ENCODE measurements at regions not wholly inside any gene's neighbourhood (a gene's known extent, or its start where the extent isn't known, plus 50 kb on each side); places are given as distances from the start of the nearest gene placed in this dataset.

- intact Hi-C loops (cut with DNase I), result no loop called here
- DNase-seq (ENCODE audit: low spot score), result no peak
These were observed 944.8 kb downstream of the DTWD2 start for GRCh38 chr5:118043531-118043930.

DNA sequence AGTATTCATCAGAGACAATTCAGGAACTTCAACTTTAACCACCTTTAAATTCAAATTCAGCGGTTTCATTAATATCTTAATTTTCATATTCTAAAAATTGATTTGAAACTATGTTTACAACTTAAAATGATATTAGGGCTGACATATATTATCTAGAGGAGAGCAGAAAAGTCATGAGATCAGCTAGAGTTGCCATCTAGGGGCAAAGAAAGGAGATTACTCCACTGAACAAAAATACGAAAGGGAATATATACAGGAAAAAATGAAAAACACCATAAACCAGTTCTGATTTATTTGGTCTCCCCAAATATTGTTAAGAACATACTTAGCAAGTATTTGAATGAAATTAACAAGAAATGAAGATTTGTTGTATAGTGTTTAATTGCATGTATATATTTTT, 946.3 kb downstream of the DTWD2 start:
- intact Hi-C loops (cut with DNase I), result no loop called here
- DNase-seq (ENCODE audit: low spot score), result no peak

- no peak for DNase-seq (ENCODE audit: low spot score)
- intact Hi-C loops (cut with DNase I), result no loop called here
These were observed 947.9 kb downstream of the DTWD2 start for GRCh38 chr5:118040496-118040895.

DNA sequence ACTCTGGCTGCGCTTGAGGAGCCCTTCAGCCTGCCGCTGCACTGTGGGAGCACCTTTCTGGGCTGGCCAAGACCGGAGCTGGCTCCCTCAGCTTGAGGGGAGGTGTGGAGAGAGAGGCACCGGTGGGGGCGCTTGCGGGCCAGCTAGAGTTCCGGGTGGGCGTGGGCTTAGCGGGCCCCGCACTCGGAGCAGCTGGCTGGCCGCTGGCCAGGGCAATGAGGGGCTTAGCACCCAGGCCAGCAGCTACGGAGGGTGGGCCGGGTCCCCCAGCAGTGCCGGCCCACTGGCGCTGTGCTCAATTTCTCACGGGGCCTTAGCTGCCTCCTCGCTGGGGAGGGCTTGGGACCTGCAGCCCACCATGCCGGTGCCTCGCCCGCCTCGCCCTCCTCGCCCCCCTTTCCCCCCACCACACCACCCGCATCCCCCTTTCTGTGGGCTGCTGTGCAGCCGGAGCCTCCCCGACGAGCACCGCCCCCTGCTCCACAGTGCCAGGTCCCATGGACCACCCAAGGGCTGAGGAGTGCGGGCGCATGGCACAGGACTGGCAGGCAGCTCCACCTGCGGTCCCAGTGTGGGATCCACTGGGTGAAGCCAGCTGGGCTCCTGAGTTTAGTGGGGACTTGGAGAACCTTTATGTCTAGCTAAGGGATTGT, 954.5 kb downstream of the DTWD2 start:
- peak; percentile 64 for DNase-seq (ENCODE audit: low spot score)
- intact Hi-C loops (cut with DNase I), result no loop called here

- no peak for DNase-seq (ENCODE audit: low spot score)
- intact Hi-C loops (cut with DNase I), result no loop called here
These were observed 958.5 kb downstream of the DTWD2 start for GRCh38 chr5:118029807-118030206.

DNA sequence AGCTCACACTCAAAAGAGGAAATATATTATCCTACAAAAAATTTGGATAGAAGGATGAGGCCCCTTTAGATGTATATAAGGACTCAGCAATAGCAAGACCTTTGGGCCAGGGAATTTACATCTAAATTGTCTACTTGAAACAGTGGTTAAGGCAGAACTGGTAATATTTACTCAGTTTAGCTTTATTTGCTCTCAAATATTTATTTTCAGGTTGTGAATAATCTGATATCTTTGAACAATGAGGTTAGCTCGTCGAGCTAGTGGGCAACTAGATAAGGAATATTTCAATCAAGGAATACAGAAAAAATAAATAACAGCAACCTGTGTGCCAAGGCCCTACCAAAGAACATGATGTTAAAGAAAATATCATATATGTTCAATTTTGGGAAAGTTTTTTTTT, 966.3 kb downstream of the DTWD2 start:
- intact Hi-C loops (cut with DNase I), result no loop called here
- no peak for DNase-seq (ENCODE audit: low spot score)

DNA sequence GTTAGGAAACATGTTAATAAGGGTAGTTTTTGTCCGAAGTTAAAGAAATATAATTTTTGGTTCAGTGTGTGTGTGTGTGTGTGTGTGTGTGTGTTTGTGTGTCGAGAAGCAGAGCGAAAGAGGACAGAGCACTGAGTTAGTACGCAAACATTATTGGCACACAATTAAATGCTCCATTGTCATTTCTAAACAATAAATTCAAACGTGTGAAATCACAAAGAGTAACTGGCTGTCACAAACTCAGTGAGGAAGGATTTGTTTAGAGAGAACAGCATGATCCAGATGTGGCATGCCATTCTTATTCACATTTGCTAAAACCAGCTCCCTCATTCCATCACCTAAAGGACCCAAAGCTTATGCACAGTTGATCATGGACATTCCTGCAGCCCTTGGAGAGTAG, 970.8 kb downstream of the DTWD2 start:
- intact Hi-C loops (cut with DNase I), result no loop called here

DNA sequence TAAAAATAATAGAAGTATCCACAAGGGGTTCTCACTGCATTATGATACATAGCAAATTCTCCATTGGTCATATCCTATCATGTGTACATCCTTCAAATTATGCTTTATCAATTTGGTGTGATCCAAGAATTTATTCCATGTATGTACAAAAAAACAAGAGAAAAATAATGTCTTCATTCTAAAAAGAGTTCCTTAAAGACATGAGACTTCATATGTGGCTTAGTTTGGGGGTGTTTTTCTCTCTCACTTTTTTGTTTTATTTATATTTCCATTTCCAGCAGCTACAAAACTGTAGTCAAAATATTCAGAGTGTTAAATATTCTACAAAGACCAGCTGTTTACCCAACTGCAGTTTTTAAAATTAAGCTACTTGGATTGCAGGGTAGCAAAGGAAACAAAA, 972.0 kb downstream of the DTWD2 start:
- intact Hi-C loops (cut with DNase I), result no loop called here
- DNase-seq (ENCODE audit: low spot score), result no peak

More for the DNA sequence above, 970.8 kb downstream of the DTWD2 start:
- DNase-seq (ENCODE audit: low spot score), result no peak

DNA sequence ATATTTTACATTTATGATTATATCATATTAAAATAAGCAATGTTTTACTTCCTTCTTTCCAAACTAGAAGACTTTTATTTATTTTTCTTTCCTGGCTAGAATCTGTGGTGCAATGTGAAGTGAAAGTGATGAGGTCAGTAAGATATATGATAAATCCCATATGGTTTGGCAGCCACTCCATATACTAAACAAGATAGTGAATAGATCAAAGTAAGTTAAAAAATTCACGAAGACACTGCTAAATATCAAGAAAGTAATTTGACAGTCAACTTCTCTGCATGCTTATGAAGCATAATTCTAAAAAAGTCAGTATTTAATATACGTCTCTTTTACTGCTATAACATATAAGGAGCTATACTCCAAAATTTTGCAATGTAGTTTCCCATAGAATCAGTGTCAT, 972.8 kb downstream of the DTWD2 start:
- DNase-seq (ENCODE audit: low spot score), result no peak
- intact Hi-C loops (cut with DNase I), result no loop called here

DNA sequence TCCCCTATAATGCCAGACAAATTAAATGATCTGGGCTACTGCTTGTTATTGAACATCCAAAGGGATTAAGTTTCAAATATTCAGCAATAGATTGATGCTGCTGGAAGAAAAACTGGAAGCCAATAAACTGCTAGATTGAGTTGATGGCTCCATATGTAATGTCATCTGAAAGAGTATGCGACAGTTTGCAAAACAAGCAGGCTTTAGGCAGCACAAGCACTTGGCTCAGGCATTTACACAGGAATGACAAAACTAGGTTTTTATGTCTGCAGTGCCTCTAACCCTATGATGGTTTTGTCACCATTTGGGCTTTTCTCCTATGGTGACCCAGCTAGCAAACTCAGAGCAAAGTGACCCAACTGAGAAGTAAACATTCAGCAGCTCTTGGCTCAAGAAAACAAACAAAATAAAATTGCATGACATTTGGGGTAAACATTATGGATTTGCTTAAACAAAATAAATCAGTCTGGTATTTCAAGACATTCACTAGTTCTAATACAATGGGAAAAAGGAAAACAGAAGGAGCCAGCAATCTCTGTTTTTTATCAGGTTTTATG, 978.5 kb downstream of the DTWD2 start:
- no peak for DNase-seq (ENCODE audit: low spot score)
- intact Hi-C loops (cut with DNase I), result no loop called here

GRCh38 chr5:118008779-118009178, 979.6 kb downstream of the DTWD2 start:
- intact Hi-C loops (cut with DNase I), result no loop called here
- DNase-seq (ENCODE audit: low spot score), result no peak

- no peak for DNase-seq (ENCODE audit: low spot score)
- intact Hi-C loops (cut with DNase I), result no loop called here
These were observed 981.1 kb downstream of the DTWD2 start for GRCh38 chr5:118007262-118007661.

- intact Hi-C loops (cut with DNase I), result no loop called here
- no peak for DNase-seq (ENCODE audit: low spot score)
These were observed 982.1 kb downstream of the DTWD2 start for GRCh38 chr5:118006219-118006618.

DNA sequence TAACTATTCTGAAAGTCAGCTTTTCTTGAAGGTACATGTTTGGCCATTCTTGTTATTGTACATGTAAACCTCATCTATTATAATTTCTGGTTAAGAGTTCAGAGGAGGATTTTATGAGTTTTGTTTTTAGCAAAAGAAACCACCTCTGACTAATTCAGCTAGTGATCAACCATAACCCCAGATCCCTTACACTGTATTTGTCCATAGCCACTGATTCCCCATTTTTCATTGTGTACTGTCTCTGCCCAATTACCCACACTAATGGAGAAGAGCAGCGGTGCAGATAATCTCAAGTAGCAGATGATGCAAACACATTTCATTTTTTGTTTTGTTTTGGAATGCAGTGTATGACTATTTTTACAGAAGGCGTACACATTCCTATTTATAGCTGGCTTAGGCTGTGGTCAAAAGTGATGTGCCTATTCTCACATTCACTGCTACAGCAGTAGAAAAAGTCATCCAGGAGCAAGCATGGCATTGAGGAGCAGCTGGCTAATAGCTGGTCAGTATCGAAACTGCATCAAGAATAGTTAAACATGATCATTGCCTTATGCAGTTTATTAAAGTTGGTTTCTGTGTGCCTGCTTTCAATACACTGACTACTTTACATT, 988.3 kb downstream of the DTWD2 start:
- DNase-seq (ENCODE audit: low spot score), result no peak
- intact Hi-C loops (cut with DNase I), result no loop called here

GRCh38 chr5:117982691-117983090, 1005.7 kb downstream of the DTWD2 start:
- DNase-seq (ENCODE audit: low spot score), result no peak
- intact Hi-C loops (cut with DNase I), result no loop called here

DNA sequence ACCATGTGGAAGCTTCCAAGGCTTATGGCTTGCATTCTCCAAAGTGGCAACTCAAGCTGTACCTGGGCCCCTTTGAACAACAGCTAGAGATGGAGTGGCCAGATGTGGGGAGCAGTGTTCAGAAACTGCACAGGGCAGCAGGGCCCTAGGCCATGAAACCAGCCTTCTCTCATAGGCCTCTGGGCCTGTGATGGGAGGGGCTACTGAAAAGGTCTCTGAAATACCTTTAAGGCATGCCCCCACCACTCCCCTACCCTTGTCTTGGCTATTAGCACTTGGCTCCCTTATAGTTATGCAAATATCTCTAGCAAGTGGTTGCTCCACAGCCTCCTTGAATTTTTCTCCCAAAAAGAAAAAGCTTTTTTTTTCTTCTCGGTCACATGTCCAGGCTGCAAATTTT, 1014.6 kb downstream of the DTWD2 start:
- no peak for DNase-seq (ENCODE audit: low spot score)
- intact Hi-C loops (cut with DNase I), result no loop called here

DNA sequence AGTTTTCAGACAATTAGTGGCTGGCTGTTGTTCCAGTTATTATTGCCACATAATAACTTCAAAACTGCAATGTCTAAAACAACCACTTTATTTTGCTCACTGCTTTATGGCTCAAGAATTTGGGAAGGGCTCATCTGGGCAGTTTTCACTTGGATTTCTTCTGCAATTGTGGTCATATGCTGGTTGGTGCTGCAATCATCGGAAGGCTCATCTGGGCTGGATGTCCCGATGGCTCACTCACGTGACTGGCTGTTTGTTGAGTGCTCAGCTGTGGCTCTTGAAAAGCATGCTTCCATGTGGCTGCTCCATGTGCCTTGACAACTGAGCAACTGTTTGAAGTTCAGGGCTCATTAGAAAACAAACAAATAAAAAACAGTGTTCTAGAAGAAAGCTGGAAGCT, 1032.5 kb downstream of the DTWD2 start:
- no peak for DNase-seq (ENCODE audit: low spot score)

DNA sequence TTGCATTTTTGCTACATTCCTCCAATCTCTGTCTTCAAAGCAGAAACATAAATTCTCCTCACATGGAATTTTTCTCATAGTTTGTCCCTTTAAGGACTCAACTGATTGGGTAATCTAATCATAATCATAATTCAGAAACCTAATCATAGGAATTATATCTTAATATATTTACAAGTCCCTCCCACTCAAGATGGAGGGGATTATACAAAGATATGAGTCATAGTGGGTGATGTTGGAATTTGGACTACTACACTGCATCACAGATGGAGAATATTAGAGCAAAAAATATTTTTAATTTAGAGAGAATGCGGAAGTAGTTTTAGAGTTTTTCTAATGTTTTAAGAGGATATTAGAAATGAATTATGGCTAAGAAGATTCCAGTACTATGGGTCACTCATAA, 1034.0 kb downstream of the DTWD2 start:
- DNase-seq (ENCODE audit: low spot score), result no peak
- intact Hi-C loops (cut with DNase I), result no loop called here

More for the DNA sequence above, 1032.5 kb downstream of the DTWD2 start:
- intact Hi-C loops (cut with DNase I), result no loop called here

DNA sequence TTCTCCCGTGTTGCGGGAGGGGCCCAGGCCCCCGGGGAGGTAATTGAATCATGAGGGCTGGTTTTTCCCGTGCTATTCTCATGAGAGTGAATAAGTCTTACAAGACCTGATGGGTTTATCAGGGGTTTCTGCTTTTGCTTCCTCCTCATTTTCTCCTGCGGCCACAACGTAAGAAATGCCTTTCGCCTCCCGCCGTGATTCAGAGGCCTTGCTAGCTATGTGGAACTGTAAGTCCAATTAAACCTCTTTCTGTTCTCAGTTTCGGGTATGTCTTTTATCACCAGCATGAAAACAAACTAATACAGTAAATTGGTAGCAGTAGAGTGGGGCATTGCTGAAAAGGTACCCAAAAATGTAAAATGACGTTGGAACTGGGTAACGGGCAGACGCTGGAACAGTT, 1035.1 kb downstream of the DTWD2 start:
- DNase-seq (ENCODE audit: low spot score), result no peak
- intact Hi-C loops (cut with DNase I), result no loop called here

GRCh38 chr5:117947836-117948235, 1040.5 kb downstream of the DTWD2 start:
- no peak for DNase-seq (ENCODE audit: low spot score)
- intact Hi-C loops (cut with DNase I), result no loop called here

DNA sequence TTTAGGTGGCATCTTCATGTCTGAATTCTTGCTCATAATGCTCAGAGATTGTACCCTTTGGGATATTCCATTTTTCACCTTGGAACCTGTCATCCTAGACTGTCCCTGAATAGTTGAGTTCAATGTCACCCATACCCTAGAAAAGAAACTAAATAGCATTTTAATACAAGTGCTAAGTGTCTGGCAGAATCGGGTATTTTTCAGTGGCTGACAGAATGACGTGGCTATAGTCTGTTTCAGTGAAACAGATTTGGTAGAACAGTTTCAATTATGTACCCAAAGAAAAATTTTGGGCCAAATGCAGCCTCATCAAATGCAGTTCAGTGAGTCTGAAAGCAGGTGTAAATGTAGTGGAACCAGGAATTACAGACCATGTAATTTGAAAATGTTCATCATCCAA, 1041.2 kb downstream of the DTWD2 start:
- no peak for DNase-seq (ENCODE audit: low spot score)
- intact Hi-C loops (cut with DNase I), result no loop called here

DNA sequence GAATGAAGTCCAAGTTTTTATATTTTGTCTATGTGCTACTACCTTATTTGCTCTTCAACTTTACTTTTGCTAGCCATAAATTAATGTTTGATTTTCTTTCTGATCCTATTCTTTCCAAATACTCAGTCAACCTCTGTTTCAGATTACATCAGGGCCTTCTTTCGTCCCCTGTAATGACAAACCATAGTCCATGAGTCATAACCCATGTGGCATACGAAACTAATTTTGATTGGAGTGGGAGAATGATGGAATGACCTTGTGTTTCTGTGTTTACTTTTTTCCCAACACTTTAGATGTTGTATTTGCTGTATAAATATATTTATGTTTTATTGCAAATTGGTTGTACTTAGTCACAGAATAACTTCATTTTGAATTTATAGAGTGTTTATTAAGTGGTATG, 1043.1 kb downstream of the DTWD2 start:
- intact Hi-C loops (cut with DNase I), result no loop called here
- no peak for DNase-seq (ENCODE audit: low spot score)

Measured in cardiac septum (tissue), 1 donor.